H1 (cell line): ENCODE measurements at regions not wholly inside any gene's neighbourhood (a gene's known extent, or its start where the extent isn't known, plus 50 kb on each side); places are given as distances from the start of the nearest gene placed in this dataset.

Source experiments
- CHD7 ChIP-seq: fragments of 300-600 bp; sonication (generic); IDR thresholded peaks from 2 replicates; pipeline ENCODE4 v1.7.1; 2012; ENCODE audit warnings: low read length, moderate library complexity, mild to moderate bottlenecking, inconsistent platforms; ENCODE audit not compliant: insufficient replicate concordance
- HDAC6 ChIP-seq: IDR thresholded peaks from one replicate; pipeline ENCODE4 v1.7.1; 2012; ENCODE audit warnings: low read depth, mild to moderate bottlenecking, inconsistent platforms, low read length, moderate library complexity
- KDM1A ChIP-seq: fragments of 200-600, 300-600 bp; sonication (generic); IDR thresholded peaks from 2 replicates; pipeline ENCODE4 v1.7.1; 2016; ENCODE audit warnings: mild to moderate bottlenecking, low read length, borderline replicate concordance
- MAFK ChIP-seq: IDR thresholded peaks from 2 replicates; pipeline ENCODE4 v1.6.1; 2012; ENCODE audit warnings: low read depth, mild to moderate bottlenecking, improper control_type of control experiment, low read length
- PHF8 ChIP-seq: fragments of 200-600 bp; sonication (generic); conservative IDR thresholded peaks from 2 replicates; pipeline ENCODE4 v1.7.1; 2012; ENCODE audit warnings: low read depth, mild to moderate bottlenecking, inconsistent platforms, low read length, moderate library complexity
- SIRT6 ChIP-seq: IDR thresholded peaks from one replicate; pipeline ENCODE4 v1.7.1; 2012; ENCODE audit warnings: low read length, inconsistent platforms
- TEAD4 ChIP-seq: IDR thresholded peaks from 2 replicates; pipeline ENCODE4 v1.6.1; 2012; ENCODE audit warnings: low read depth, low read length, inconsistent platforms, mixed read lengths
- USF2 ChIP-seq: IDR thresholded peaks from 2 replicates; pipeline ENCODE4 v1.6.1; 2011; ENCODE audit warnings: low read length, improper control_type of control experiment

- no peak for TF ChIP-seq CHD7
- TF ChIP-seq HDAC6 = no peak
- no peak for TF ChIP-seq SIRT6
- TF ChIP-seq KDM1A = no peak
- no peak for TF ChIP-seq USF2
- TF ChIP-seq TEAD4 = no peak
- TF ChIP-seq MAFK = no peak
- no peak for TF ChIP-seq PHF8
These were observed 256.1 kb downstream of the NDUFA10 start (continued) for GRCh38 chr2:239768907-239769553.
